Endothelial cell of umbilical vein (primary cell): ENCODE measurements at regions not wholly inside any gene's neighbourhood (a gene's known extent, or its start where the extent isn't known, plus 50 kb on each side); places are given as distances from the start of the nearest gene placed in this dataset.

Experiments used
- BruUV-seq: library from RNA; stranded (reverse); fragments of 400-500 nt; replicated peaks from 2 replicates; lab custom pipeline; 2021; lab: Mats Ljungman, UMichigan
- CTCF ChIA-PET: fragments of 300-600, 350-600 bp; sonication (Branson Sonifier 250); formaldehyde crosslinking; loops from one replicate; lab custom pipeline; 2021; ENCODE audit warnings: antibody characterized with exemption, inconsistent platforms; lab: Charles Lee
- POLR2A ChIA-PET: fragments of 300-600, 350-600 bp; sonication (Branson Sonifier 250); formaldehyde crosslinking; loops from one replicate; lab custom pipeline; 2021; ENCODE audit warnings: antibody characterized with exemption, inconsistent platforms; lab: Charles Lee
- DNase-seq: peaks from one replicate; pipeline ENCODE4 v3.0.0-alpha.2; 2011; ENCODE audit warnings: low read depth, low spot score
- FAIRE-seq: peaks from 2 replicates; lab custom pipeline; 2011; peaks lifted over from hg19 to GRCh38; lab: Jason Lieb, UNC
- H2AFZ ChIP-seq: 2 replicates; pipeline ENCODE4 v1.6.0; 2012; ENCODE audit warnings: low read depth, low read length, control low read depth, inconsistent platforms
- H3K27ac ChIP-seq: 2 replicates; pipeline ENCODE4 v1.5.1; 2011; ENCODE audit warnings: low read depth, mild to moderate bottlenecking, control low read depth, low read length, moderate library complexity; ENCODE audit not compliant: insufficient read depth
- H3K27me3 ChIP-seq, 2 experiments: 2 replicates each; pipeline versions ENCODE4 v1.6.0 to v1.6.1; 2011; ENCODE audit warnings: low read length in 2 of 2, mixed read lengths in 1 of 2; ENCODE audit not compliant: control insufficient read depth in 2 of 2, insufficient read depth in 2 of 2
- H3K36me3 ChIP-seq, 2 experiments: 2 replicates in 1 of 2; 3 replicates in 1 of 2; pipeline ENCODE4 v1.5.1; 2011; ENCODE audit warnings: low read length in 2 of 2, mild to moderate bottlenecking in 1 of 2, moderate library complexity in 1 of 2; ENCODE audit not compliant: control insufficient read depth in 2 of 2, insufficient read depth in 2 of 2; ENCODE audit errors: extremely low read depth in 1 of 2
- H3K4me1 ChIP-seq: 3 replicates; pipeline ENCODE4 v1.5.1; 2011; ENCODE audit warnings: mild to moderate bottlenecking, low read length; ENCODE audit not compliant: control insufficient read depth, insufficient read depth; ENCODE audit errors: extremely low read depth
- H3K4me2 ChIP-seq: 2 replicates; pipeline ENCODE4 v1.6.1; 2011; ENCODE audit warnings: low read length, control low read depth, mixed read lengths; ENCODE audit not compliant: insufficient read depth
- H3K4me3 ChIP-seq, 3 experiments: fragments of 200-600 bp in 1 of 3; sonication (generic), shearing (Covaris generic) in 1 of 3; replicated peaks in 1 of 3; 2 replicates each; pipeline ENCODE4 v1.5.1; 2011 to 2016; ENCODE audit warnings: control low read depth in 3 of 3, low read length in 3 of 3, mild to moderate bottlenecking in 2 of 3, inconsistent platforms in 1 of 3, low read depth in 1 of 3, moderate library complexity in 1 of 3; ENCODE audit not compliant: insufficient read depth in 1 of 3
- H3K79me2 ChIP-seq: 2 replicates; pipeline ENCODE4 v1.6.0; 2012; ENCODE audit warnings: low read length, inconsistent platforms; ENCODE audit not compliant: control insufficient read depth, insufficient read depth
- H3K9ac ChIP-seq: replicated peaks from 2 replicates; pipeline ENCODE3; 2011; ENCODE audit warnings: low read length, control low read depth; ENCODE audit not compliant: insufficient read depth; ENCODE audit errors: extremely low read depth
- H3K9me1 ChIP-seq: replicated peaks from 3 replicates; pipeline ENCODE4 v1.6.0; 2011; ENCODE audit warnings: mild to moderate bottlenecking, low read length; ENCODE audit not compliant: control insufficient read depth, insufficient read depth; ENCODE audit errors: extremely low read depth
- H3K9me3 ChIP-seq: replicated peaks from 2 replicates; pipeline ENCODE4 v1.5.1; 2012; ENCODE audit warnings: low read length, inconsistent platforms; ENCODE audit not compliant: control insufficient read depth, insufficient read depth
- H4K20me1 ChIP-seq: replicated peaks from 2 replicates; pipeline ENCODE3; 2011; ENCODE audit warnings: mild to moderate bottlenecking, low read length; ENCODE audit not compliant: control insufficient read depth, insufficient read depth; ENCODE audit errors: extremely low read depth
- JUN ChIP-seq: IDR thresholded peaks from 2 replicates; pipeline ENCODE4 v1.6.1; 2011; ENCODE audit warnings: borderline replicate concordance, low read depth; ENCODE audit not compliant: insufficient read length, insufficient read depth
- MYC ChIP-seq: IDR thresholded peaks from one replicate; pipeline ENCODE4 v1.6.1; 2011; ENCODE audit warnings: mild to moderate bottlenecking, low read depth, low read length
- POLR2A ChIP-seq: IDR thresholded peaks from 2 replicates; pipeline ENCODE4 v1.6.1; 2012; ENCODE audit warnings: low read depth, mild to moderate bottlenecking, control low read depth, low read length
- dilution Hi-C: fragments of 300-500 bp; cut with MboI; formaldehyde crosslinking; loops from one replicate; pipeline ENCODE4 v1.15.0; 2019; ENCODE audit warnings: low sequenced_read_pairs; ENCODE audit not compliant: extremely low pct_ligation_motif_present
- intact Hi-C: fragments of 100-400 bp; cut with micrococcal nuclease; formaldehyde crosslinking; loops from one replicate; pipeline ENCODE4 v1.10.0; 2022
- TF ChIP-seq, protein P1 (sequence below), 2 donors: IDR thresholded peaks; 1 replicate in 1 of 2; 2 replicates in 1 of 2; pipeline ENCODE4 v1.5.1; 2011; ENCODE audit warnings: low read length in 2 of 2, mild to moderate bottlenecking in 2 of 2, moderate library complexity in 2 of 2, control low read depth in 1 of 2, inconsistent platforms in 1 of 2, low read depth in 1 of 2; ENCODE audit not compliant: insufficient read depth in 1 of 2; ENCODE audit errors: extremely low read depth in 1 of 2

DNA sequence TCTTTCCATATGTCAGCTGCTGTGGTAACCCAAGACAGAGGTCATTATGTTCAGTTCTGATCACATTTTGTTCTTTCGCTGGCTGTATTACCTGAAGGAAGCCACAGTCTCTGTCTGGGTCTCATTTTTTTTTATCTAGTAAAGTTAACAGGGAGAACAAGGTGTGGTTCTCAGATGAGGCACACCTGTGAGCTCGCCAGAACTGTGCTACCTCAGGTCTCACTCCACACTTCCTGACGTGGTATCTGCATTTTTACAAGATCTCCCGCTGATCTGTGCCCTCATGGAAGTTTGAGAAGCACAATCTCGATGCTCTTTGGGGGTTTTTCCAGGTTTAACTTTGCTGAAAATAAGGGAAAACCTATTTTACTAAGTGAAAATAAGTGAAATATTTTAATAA, 169.5 kb upstream of the CENPW start:
- H3K9me1 ChIP-seq: no peaks in the 10 kb centered on the region
- ChIA-PET POLR2A (no interaction called here), CTCF (interaction anchor here (1.3 to 3.8 kb wide), 4 partner anchors 21 to 487 kb away, joined by 3 to 34 read pairs (median 6); no protein-coding TSS in a partner anchor)
- H3K27ac ChIP-seq: no peak overlapping the region
- no peak overlapping the region for H3K4me3 ChIP-seq
- H3K4me1 ChIP-seq: no peaks in the 10 kb centered on the region
- H3K79me2 ChIP-seq: no peaks in the 10 kb centered on the region
- no TSS peak for BruUV-seq
- H3K9me3 ChIP-seq: no peaks in the 10 kb centered on the region
- no peak for DNase-seq
- intact Hi-C loops (loop anchor here (10.0 kb wide), 2 partner anchors 254 to 386 kb away; no protein-coding TSS in a partner anchor), dilution Hi-C loops (no loop called here)
- H2AFZ ChIP-seq: no peak overlapping the region
- H3K4me2 ChIP-seq: no peak overlapping the region
- no peaks in the 10 kb centered on the region for H3K36me3 ChIP-seq
- H3K27me3 ChIP-seq: no peaks in the 10 kb centered on the region
- TF ChIP-seq POLR2A (no peak), JUN (no peak)
- no peak for FAIRE-seq
- H4K20me1 ChIP-seq: no peaks in the 10 kb centered on the region
- no peak overlapping the region for H3K9ac ChIP-seq

DNA sequence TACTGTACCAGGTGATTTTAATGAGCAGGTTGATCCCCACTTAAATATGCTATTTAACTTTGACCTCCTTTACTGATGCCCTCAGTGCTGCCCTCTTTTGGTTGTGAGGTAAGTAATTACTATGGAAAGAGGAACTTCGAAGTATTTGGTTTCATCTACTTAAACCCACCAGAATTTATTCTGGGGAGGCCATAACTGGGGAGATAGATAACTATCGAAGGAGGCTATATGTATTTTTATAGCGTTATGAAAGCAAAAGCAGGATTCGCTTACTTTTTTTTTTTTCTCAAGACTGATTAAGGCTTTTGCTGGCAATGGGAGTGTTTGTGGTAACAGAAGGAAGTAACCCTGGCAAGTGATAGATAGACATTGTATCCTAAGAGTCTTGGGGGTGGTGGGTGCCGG, 168.9 kb upstream of the CENPW start:
- FAIRE-seq: peak; percentile 50
- dilution Hi-C loops: no loop called here

More for the DNA sequence above, 168.9 kb upstream of the CENPW start:
- Histone ChIP-seq H3K9me3 (no peaks in the 10 kb centered on the region), H3K79me2 (no peaks in the 10 kb centered on the region), H3K27me3 (no peaks in the 10 kb centered on the region), H2AFZ (no peak overlapping the region), H3K9me1 (no peaks in the 10 kb centered on the region), H3K4me3 (no peak overlapping the region), H4K20me1 (no peaks in the 10 kb centered on the region), H3K9ac (no peak overlapping the region), H3K4me1 (no peaks in the 10 kb centered on the region), H3K36me3 (no peaks in the 10 kb centered on the region), H3K27ac (no peak overlapping the region), H3K4me2 (no peak overlapping the region)
- TF ChIP-seq, protein P1, sequence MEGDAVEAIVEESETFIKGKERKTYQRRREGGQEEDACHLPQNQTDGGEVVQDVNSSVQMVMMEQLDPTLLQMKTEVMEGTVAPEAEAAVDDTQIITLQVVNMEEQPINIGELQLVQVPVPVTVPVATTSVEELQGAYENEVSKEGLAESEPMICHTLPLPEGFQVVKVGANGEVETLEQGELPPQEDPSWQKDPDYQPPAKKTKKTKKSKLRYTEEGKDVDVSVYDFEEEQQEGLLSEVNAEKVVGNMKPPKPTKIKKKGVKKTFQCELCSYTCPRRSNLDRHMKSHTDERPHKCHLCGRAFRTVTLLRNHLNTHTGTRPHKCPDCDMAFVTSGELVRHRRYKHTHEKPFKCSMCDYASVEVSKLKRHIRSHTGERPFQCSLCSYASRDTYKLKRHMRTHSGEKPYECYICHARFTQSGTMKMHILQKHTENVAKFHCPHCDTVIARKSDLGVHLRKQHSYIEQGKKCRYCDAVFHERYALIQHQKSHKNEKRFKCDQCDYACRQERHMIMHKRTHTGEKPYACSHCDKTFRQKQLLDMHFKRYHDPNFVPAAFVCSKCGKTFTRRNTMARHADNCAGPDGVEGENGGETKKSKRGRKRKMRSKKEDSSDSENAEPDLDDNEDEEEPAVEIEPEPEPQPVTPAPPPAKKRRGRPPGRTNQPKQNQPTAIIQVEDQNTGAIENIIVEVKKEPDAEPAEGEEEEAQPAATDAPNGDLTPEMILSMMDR (IDR thresholded peaks at IDR 0.05; ENCODE audit: extremely low read depth in 1 of 2, insufficient read depth in 1 of 2, low read depth in 1 of 2, low read length in 2 of 2): peak; percentile 32 to 39
- TF ChIP-seq MYC: no peak
- CTCF ChIA-PET: interaction anchor here (1.0 to 1.5 kb wide), 3 partner anchors 138 to 486 kb away, joined by 3 to 4 read pairs (median 3); no protein-coding TSS in a partner anchor
- POLR2A ChIA-PET: no interaction called here
- BruUV-seq: no TSS peak
- peak; percentile 48 for DNase-seq
- intact Hi-C loops: loop anchor here (1.0 to 10.0 kb wide), 5 partner anchors 138 to 386 kb away; no protein-coding TSS in a partner anchor
